ENCODE measurements at regions not wholly inside any gene's neighbourhood (a gene's known extent, or its start where the extent isn't known, plus 50 kb on each side); places are given as distances from the start of the nearest gene placed in this dataset.

- Mint-ChIP-seq H3K9me3 (peaks cover under 1% of the 10 kb centered on the region), H3K4me1 (ENCODE audit: unreplicated experiment) (peaks cover 30% of the 10 kb centered on the region), H3K27me3 (peaks cover 20% of the 10 kb centered on the region), H3K36me3 (no peaks in the 10 kb centered on the region), H3K4me3 (no peak overlapping the region), H3K27ac (no peak overlapping the region)
- TF ChIP-seq CTCF (conservative IDR thresholded peaks at IDR 0.05): no peak
- no peak for DNase-seq (ENCODE audit: extremely low spot score, unreplicated experiment)
Measured at GRCh38 chr7:157467496-157468212, 130.8 kb downstream of the DNAJB6 start.

- H3K4me3 Mint-ChIP-seq: no peak overlapping the region
- no peaks in the 10 kb centered on the region for H3K36me3 Mint-ChIP-seq
Measured at GRCh38 chr7:157468221-157469111, 131.7 kb downstream of the DNAJB6 start.

GRCh38 chr7:157469181-157470016 is 132.6 kb downstream of the DNAJB6 start:
- no peak overlapping the region for H3K27ac Mint-ChIP-seq
- H3K36me3 Mint-ChIP-seq: peaks cover 3% of the 10 kb centered on the region
- no peak for DNase-seq (ENCODE audit: extremely low spot score, unreplicated experiment)
- H3K27me3 Mint-ChIP-seq: peaks cover 15% of the 10 kb centered on the region
- no peak overlapping the region for H3K4me3 Mint-ChIP-seq
- peaks cover 21% of the 10 kb centered on the region for H3K4me1 Mint-ChIP-seq (ENCODE audit: unreplicated experiment)
- peaks cover 8% of the 10 kb centered on the region for H3K9me3 Mint-ChIP-seq
- TF ChIP-seq CTCF (conservative IDR thresholded peaks at IDR 0.05): no peak

More at GRCh38 chr7:157468221-157469111, 131.7 kb downstream of the DNAJB6 start:
- H3K9me3 Mint-ChIP-seq: peaks cover 8% of the 10 kb centered on the region
- peaks cover 18% of the 10 kb centered on the region for H3K27me3 Mint-ChIP-seq
- DNase-seq (ENCODE audit: extremely low spot score, unreplicated experiment): no peak
- no peak overlapping the region for H3K27ac Mint-ChIP-seq
- no peak for TF ChIP-seq CTCF (conservative IDR thresholded peaks at IDR 0.05)
- peaks cover 26% of the 10 kb centered on the region for H3K4me1 Mint-ChIP-seq (ENCODE audit: unreplicated experiment)

- Mint-ChIP-seq H3K27me3 (peaks cover 12% of the 10 kb centered on the region), H3K27ac (no peak overlapping the region), H3K4me3 (no peak overlapping the region), H3K4me1 (ENCODE audit: unreplicated experiment) (peaks cover 17% of the 10 kb centered on the region), H3K36me3 (peaks cover 3% of the 10 kb centered on the region), H3K9me3 (peaks cover 8% of the 10 kb centered on the region)
- TF ChIP-seq CTCF (conservative IDR thresholded peaks at IDR 0.05): no peak
- DNase-seq (ENCODE audit: extremely low spot score, unreplicated experiment): no peak
Measured at GRCh38 chr7:157470017-157470322, 133.2 kb downstream of the DNAJB6 start.

DNA sequence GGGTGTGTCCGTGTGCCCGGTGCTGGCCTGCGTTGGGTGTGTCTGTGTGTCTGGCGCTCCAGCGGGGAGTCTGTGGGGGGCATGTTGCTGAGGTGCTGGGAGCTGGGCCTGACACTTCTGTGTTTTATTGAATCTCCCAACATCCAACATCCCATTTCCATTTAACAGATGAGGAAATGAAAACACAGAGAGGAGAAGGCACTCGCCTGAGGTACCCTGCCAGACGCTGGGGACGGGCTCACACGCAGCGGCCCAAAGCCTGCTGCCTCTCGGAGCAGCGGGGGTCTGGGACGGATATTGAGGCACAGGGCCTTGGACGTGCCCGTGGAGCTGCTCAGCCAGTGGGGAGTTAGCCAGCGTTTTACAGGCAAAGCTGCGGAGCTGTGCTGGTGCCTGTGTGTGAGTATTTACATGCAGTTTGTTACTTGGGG is 133.9 kb downstream of the DNAJB6 start:
- Mint-ChIP-seq H3K9me3 (peaks cover 8% of the 10 kb centered on the region), H3K27me3 (peaks cover 9% of the 10 kb centered on the region), H3K27ac (no peak overlapping the region), H3K4me1 (ENCODE audit: unreplicated experiment) (peaks cover 9% of the 10 kb centered on the region), H3K4me3 (no peak overlapping the region), H3K36me3 (peaks cover 3% of the 10 kb centered on the region)
- no peak for TF ChIP-seq CTCF (conservative IDR thresholded peaks at IDR 0.05)
- no peak for DNase-seq (ENCODE audit: extremely low spot score, unreplicated experiment)

Data from type B pancreatic cell (in vitro differentiated cells).